ENCODE measurements at regions not wholly inside any gene's neighbourhood (a gene's known extent, or its start where the extent isn't known, plus 50 kb on each side); places are given as distances from the start of the nearest gene placed in this dataset.

DNA sequence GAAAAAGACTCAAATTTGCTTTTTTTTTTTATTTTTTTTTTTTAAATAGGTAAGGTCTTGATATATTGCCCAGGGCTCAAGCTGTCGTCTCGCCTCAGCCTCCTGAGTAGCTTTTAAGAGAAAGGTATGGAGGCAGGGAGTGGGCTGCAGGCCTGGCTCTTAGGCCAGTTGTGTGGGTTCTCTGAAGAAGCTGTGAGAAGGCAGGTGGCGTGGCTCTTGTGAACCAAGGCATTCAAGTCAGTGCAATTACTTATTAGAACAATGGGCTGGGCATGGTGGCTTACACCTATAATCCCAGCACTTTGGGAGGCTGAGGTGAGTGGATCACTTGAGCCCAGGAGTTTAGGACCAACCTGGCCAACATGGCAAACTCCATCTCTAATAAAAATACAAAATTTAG, 244.0 kb upstream of the SFRP2 start:
- TF ChIP-seq, protein P1, sequence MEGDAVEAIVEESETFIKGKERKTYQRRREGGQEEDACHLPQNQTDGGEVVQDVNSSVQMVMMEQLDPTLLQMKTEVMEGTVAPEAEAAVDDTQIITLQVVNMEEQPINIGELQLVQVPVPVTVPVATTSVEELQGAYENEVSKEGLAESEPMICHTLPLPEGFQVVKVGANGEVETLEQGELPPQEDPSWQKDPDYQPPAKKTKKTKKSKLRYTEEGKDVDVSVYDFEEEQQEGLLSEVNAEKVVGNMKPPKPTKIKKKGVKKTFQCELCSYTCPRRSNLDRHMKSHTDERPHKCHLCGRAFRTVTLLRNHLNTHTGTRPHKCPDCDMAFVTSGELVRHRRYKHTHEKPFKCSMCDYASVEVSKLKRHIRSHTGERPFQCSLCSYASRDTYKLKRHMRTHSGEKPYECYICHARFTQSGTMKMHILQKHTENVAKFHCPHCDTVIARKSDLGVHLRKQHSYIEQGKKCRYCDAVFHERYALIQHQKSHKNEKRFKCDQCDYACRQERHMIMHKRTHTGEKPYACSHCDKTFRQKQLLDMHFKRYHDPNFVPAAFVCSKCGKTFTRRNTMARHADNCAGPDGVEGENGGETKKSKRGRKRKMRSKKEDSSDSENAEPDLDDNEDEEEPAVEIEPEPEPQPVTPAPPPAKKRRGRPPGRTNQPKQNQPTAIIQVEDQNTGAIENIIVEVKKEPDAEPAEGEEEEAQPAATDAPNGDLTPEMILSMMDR (IDR thresholded peaks at IDR 0.05): no peak
- TF ChIP-seq POLR2A (IDR thresholded peaks at IDR 0.05): no peak

Measured in testis (tissue), 2 donors.